Activated CD8-positive, alpha-beta memory T cell treated with anti-CD3 and anti-CD28 coated beads for 1 hour (primary cell): ENCODE measurements at regions not wholly inside any gene's neighbourhood (a gene's known extent, or its start where the extent isn't known, plus 50 kb on each side); places are given as distances from the start of the nearest gene placed in this dataset.
A peak's percentile ranks its signal among the peaks of the same experiment; 100 is the strongest.

Source experiments
- DNase-seq, 2 donors: peaks; one replicate each; pipeline ENCODE4 v3.0.0-alpha.2; 2020; ENCODE audit warnings: low read depth in 1 of 2; ENCODE audit errors: extremely low read depth in 1 of 2

- DNase-seq, result no peak
These were observed 79.4 kb downstream of the S1PR1 start for GRCh38 chr1:101316256-101316655.

- no peak for DNase-seq
These were observed 80.0 kb downstream of the S1PR1 start for GRCh38 chr1:101316799-101317198.

GRCh38 chr1:101317590-101317989 lies 80.8 kb downstream of the S1PR1 start:
- DNase-seq, result no peak

GRCh38 chr1:101323535-101323934 lies 86.7 kb downstream of the S1PR1 start:
- DNase-seq, result no peak

- no peak for DNase-seq
These were observed 88.3 kb downstream of the S1PR1 start for GRCh38 chr1:101325144-101325543.

- DNase-seq, result no peak
These were observed 93.8 kb downstream of the S1PR1 start for GRCh38 chr1:101330427-101331130.

GRCh38 chr1:101331794-101332193 lies 95.0 kb downstream of the S1PR1 start:
- no peak for DNase-seq

- DNase-seq, result no peak
These were observed 95.8 kb downstream of the S1PR1 start for GRCh38 chr1:101332633-101333032.

GRCh38 chr1:101333186-101333585 lies 96.4 kb downstream of the S1PR1 start:
- DNase-seq, result no peak

GRCh38 chr1:101337968-101338367 lies 101.1 kb downstream of the S1PR1 start:
- DNase-seq, result no peak

- no peak for DNase-seq
These were observed 102.1 kb downstream of the S1PR1 start for GRCh38 chr1:101338714-101339430.

- DNase-seq, result no peak
These were observed 107.9 kb downstream of the S1PR1 start for GRCh38 chr1:101344745-101345144.

GRCh38 chr1:101346419-101346818 lies 109.6 kb downstream of the S1PR1 start:
- no peak for DNase-seq

- no peak for DNase-seq
These were observed 119.2 kb downstream of the S1PR1 start for GRCh38 chr1:101356013-101356412.

- DNase-seq, result no peak
These were observed 120.0 kb downstream of the S1PR1 start for GRCh38 chr1:101356604-101357443.

- peak; percentile 35 to 49 for DNase-seq
These were observed 120.7 kb downstream of the S1PR1 start for GRCh38 chr1:101357444-101357986.

GRCh38 chr1:101360506-101360905 lies 123.7 kb downstream of the S1PR1 start:
- no peak for DNase-seq

- DNase-seq, result no peak
These were observed 127.1 kb downstream of the S1PR1 start for GRCh38 chr1:101363891-101364318.

GRCh38 chr1:101364370-101365120 lies 127.7 kb downstream of the S1PR1 start:
- no peak for DNase-seq

- DNase-seq, result no peak
These were observed 128.4 kb downstream of the S1PR1 start for GRCh38 chr1:101365186-101365585.

GRCh38 chr1:101365878-101366277 lies 129.1 kb downstream of the S1PR1 start:
- DNase-seq, result no peak
